A673 (cell line): ENCODE measurements at regions not wholly inside any gene's neighbourhood (a gene's known extent, or its start where the extent isn't known, plus 50 kb on each side); places are given as distances from the start of the nearest gene placed in this dataset.

Experiments used
- EZH2 ChIP-seq: fragments of 200-600 bp; sonication (generic); IDR thresholded peaks from 2 replicates; pipeline ENCODE4 v1.6.1; 2017; ENCODE audit warnings: borderline replicate concordance, low read depth, mild to moderate bottlenecking, mixed read lengths, antibody characterized with exemption, low read length; ENCODE audit not compliant: poor library complexity, severe bottlenecking
- TF ChIP-seq, protein P1 (sequence below): fragments of 300-800, 200-600 bp; sonication (generic); conservative IDR thresholded peaks from 2 replicates; pipeline ENCODE4 v1.5.1; 2017; ENCODE audit warnings: low read depth, mild to moderate bottlenecking, antibody characterized with exemption, low read length, moderate library complexity, mixed read lengths

DNA sequence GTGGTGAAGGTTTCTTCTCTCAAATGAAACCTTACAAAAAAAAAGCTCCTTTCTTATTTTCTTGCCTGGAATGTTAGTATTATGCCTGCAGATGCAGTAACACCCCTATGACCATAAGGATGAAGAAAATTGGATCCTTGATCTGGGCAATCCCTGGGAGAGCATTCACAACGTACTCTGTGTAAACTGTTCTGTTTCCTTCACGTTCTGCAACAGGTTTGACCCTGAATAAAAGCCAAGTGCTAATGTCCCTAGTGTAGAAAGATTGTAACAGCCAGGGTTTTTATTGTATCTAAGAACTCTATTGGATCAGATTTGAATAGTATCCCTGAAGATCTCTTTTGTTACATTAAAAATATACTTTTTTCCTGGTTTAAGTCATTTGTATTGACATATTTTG is 1639.6 kb upstream of the ACO1 start:
- TF ChIP-seq, protein P1, sequence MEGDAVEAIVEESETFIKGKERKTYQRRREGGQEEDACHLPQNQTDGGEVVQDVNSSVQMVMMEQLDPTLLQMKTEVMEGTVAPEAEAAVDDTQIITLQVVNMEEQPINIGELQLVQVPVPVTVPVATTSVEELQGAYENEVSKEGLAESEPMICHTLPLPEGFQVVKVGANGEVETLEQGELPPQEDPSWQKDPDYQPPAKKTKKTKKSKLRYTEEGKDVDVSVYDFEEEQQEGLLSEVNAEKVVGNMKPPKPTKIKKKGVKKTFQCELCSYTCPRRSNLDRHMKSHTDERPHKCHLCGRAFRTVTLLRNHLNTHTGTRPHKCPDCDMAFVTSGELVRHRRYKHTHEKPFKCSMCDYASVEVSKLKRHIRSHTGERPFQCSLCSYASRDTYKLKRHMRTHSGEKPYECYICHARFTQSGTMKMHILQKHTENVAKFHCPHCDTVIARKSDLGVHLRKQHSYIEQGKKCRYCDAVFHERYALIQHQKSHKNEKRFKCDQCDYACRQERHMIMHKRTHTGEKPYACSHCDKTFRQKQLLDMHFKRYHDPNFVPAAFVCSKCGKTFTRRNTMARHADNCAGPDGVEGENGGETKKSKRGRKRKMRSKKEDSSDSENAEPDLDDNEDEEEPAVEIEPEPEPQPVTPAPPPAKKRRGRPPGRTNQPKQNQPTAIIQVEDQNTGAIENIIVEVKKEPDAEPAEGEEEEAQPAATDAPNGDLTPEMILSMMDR: no peak
- no peak for TF ChIP-seq EZH2
